ENCODE measurements at regions not wholly inside any gene's neighbourhood (a gene's known extent, or its start where the extent isn't known, plus 50 kb on each side); places are given as distances from the start of the nearest gene placed in this dataset.
A peak's percentile ranks its signal among the peaks of the same experiment; 100 is the strongest.

GRCh38 chr10:53005612-53006345 is 233.2 kb upstream of the MBL2 start:
- no peak for DNase-seq (ENCODE audit: low spot score)

GRCh38 chr10:53003094-53003493 is 230.5 kb upstream of the MBL2 start:
- DNase-seq (ENCODE audit: low spot score): no peak

- DNase-seq (ENCODE audit: low spot score): no peak
Observed at GRCh38 chr10:52999681-53000080, 227.1 kb upstream of the MBL2 start.

- DNase-seq (ENCODE audit: low spot score): no peak
Observed at GRCh38 chr10:52999258-52999657, 226.7 kb upstream of the MBL2 start.

GRCh38 chr10:52997007-52997406 is 224.4 kb upstream of the MBL2 start:
- no peak for DNase-seq (ENCODE audit: low spot score)

GRCh38 chr10:52994370-52994769 is 221.8 kb upstream of the MBL2 start:
- no peak for DNase-seq (ENCODE audit: low spot score)

- no peak for DNase-seq (ENCODE audit: low spot score)
Observed at GRCh38 chr10:52993109-52993508, 220.5 kb upstream of the MBL2 start.

- DNase-seq (ENCODE audit: low spot score): no peak
Observed at GRCh38 chr10:52992567-52992966, 220.0 kb upstream of the MBL2 start.

- no peak for DNase-seq (ENCODE audit: low spot score)
Observed at GRCh38 chr10:52988923-52989322, 216.3 kb upstream of the MBL2 start.

GRCh38 chr10:52986125-52986524 is 213.5 kb upstream of the MBL2 start:
- DNase-seq (ENCODE audit: low spot score): no peak

GRCh38 chr10:52984169-52984568 is 211.6 kb upstream of the MBL2 start:
- no peak for DNase-seq (ENCODE audit: low spot score)

- DNase-seq (ENCODE audit: low spot score): no peak
Observed at GRCh38 chr10:52979295-52979990, 206.9 kb upstream of the MBL2 start.

- no peak for DNase-seq (ENCODE audit: low spot score)
Observed at GRCh38 chr10:52977581-52977980, 205.0 kb upstream of the MBL2 start.

- DNase-seq (ENCODE audit: low spot score): no peak
Observed at GRCh38 chr10:52967806-52968795, 195.5 kb upstream of the MBL2 start.

GRCh38 chr10:52966904-52967303 is 194.3 kb upstream of the MBL2 start:
- DNase-seq (ENCODE audit: low spot score): no peak

- DNase-seq (ENCODE audit: low spot score): peak; percentile 5
Observed at GRCh38 chr10:52965938-52966401, 193.4 kb upstream of the MBL2 start.

- DNase-seq (ENCODE audit: low spot score): no peak
Observed at GRCh38 chr10:52965509-52965908, 192.9 kb upstream of the MBL2 start.

- DNase-seq (ENCODE audit: low spot score): no peak
Observed at GRCh38 chr10:52961323-52961722, 188.7 kb upstream of the MBL2 start.

- no peak for DNase-seq (ENCODE audit: low spot score)
Observed at GRCh38 chr10:52959810-52960209, 187.2 kb upstream of the MBL2 start.

GRCh38 chr10:52956861-52957260 is 184.3 kb upstream of the MBL2 start:
- DNase-seq (ENCODE audit: low spot score): no peak

GRCh38 chr10:52956461-52956860 is 183.9 kb upstream of the MBL2 start:
- DNase-seq (ENCODE audit: low spot score): no peak

GRCh38 chr10:52955337-52955736 is 182.8 kb upstream of the MBL2 start:
- no peak for DNase-seq (ENCODE audit: low spot score)

Data from germinal center (tissue), 1 donor.